NCI-H524 (cell line): ENCODE measurements at regions not wholly inside any gene's neighbourhood (a gene's known extent, or its start where the extent isn't known, plus 50 kb on each side); places are given as distances from the start of the nearest gene placed in this dataset.

Experiments
- DNase-seq, 2 experiments: peaks; one replicate each; lab custom pipeline; 2025; lab: John Stamatoyannopoulos, UW

- DNase-seq: no peak
These were observed 98.0 kb upstream of the CXCR4 start for GRCh38 chr2:136215908-136216472.

DNA sequence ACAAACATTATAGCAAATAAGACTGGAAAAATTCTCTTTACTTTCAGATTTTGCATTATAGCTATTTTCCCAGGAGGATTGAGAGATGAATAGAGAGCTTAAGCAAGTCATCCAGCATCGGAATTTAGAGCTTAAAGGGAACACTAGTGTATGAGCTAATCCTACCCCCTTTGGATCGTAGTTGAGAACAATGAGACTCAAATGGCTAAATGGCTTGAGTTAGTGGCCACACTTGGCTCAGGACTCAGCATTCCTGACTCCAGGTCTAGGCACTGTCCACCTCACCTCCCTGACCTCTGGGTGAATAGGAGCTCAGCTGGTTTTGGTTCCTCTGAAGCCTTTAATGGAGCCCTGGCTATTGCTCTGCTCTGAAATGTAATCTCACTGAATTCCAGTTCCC is 97.5 kb upstream of the CXCR4 start:
- DNase-seq: no peak

DNA sequence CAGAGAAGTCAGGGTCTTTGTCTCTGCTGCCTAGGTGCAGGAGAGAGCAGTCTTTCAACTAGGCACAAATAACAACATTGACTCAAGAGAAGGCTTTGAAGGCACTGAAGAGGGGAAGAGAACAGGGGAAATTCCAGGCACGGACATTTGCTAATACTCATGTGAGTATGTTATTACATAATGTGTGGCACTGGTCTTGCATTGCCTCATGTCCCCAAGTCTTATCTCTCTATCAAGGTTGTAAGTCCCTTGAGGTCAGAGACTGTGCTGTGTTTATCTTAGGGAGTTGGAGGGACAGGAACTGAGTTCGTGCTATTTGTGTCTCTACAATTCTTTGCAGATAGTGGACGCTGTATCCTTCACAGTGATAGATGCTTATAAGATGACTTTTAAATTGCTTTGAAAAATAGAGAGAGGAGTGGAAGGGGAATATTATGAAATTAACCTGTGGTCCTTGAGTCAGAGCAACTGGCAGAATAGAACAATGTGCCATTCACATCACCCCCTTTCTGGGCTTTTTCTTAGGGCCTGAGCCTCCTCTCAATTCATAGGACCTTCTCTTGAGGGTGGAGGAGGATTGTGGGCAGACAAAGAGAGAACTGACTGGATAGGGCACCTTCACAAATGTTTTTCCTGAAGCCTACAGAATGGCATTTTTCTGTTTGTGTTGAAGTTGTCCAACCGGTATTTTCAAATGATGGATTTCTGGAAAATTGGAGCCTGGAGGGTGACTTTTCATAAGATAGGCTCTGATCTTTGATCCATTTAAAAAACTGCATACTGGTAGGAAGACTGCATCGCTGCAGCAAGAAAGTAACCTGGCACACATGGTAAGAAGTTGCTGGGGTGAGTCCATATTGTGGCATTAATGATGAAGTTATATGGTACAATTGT is 96.6 kb upstream of the CXCR4 start:
- no peak for DNase-seq

- DNase-seq: no peak
These were observed 95.9 kb upstream of the CXCR4 start for GRCh38 chr2:136213836-136214235.

DNA sequence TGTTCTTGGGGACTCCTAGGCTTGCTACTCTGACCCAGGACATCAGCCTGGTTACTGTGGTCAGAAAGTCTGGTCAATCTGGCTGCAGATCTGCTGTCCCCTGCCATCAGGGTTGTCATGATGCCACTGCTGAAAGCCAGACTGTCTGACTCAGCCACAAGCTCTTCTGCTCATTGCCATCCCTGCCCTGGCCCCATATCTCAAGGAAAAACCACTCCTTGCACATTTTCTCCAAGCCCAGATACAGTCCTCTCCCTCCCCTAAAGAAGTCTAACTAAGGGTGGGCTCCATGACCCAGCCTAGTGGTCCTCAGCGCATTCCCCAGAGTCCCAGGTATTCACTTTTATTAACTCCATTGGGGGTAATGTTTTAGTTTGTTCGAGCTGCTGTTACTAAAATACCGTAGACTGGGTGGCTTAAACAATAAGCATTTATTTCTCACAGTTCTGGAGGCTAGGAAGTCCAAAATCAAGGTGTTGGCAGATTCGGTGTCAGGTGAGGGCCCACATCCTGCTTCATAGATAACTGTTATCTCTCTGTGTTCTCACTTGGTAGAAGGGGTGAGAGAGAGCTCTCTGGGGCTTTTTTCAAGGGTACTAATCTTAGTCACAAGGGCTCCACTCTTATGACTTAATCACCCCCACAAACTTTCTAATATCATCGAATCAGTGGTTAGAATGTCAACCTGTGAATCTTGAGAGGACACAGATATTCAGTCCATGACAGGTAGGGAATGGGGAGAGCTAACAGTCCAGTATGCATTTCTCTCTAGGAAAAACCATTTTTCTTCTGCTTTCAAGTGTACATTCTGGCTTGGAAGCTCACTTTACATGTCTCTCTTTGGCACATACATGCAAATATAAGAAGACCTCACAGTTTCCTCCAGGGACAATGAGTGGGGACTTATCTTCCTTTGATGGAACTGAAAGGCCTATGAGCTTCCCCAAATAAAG is 94.8 kb upstream of the CXCR4 start:
- DNase-seq: no peak

DNA sequence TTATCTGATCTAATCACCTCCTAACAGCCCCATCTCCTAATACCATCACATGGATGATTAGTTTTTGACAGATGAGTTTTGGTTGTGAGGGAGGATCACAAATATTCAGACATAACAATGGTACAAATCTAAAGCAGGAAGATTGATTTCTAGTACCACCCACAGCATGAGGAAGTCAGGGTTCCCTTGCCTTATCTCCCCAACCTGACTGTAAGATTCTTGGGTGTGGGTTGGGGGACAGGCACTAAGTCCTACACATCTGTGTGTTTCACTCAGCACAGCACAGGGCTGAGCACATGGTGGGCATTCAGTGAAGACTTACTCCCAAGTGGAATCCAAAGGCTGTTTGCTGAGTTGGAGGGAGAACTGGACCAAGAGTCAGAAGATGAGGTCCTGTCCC is 93.8 kb upstream of the CXCR4 start:
- DNase-seq: no peak

- DNase-seq: no peak
These were observed 92.9 kb upstream of the CXCR4 start for GRCh38 chr2:136210822-136211221.

GRCh38 chr2:136210455-136210805 is 92.5 kb upstream of the CXCR4 start:
- no peak for DNase-seq

DNA sequence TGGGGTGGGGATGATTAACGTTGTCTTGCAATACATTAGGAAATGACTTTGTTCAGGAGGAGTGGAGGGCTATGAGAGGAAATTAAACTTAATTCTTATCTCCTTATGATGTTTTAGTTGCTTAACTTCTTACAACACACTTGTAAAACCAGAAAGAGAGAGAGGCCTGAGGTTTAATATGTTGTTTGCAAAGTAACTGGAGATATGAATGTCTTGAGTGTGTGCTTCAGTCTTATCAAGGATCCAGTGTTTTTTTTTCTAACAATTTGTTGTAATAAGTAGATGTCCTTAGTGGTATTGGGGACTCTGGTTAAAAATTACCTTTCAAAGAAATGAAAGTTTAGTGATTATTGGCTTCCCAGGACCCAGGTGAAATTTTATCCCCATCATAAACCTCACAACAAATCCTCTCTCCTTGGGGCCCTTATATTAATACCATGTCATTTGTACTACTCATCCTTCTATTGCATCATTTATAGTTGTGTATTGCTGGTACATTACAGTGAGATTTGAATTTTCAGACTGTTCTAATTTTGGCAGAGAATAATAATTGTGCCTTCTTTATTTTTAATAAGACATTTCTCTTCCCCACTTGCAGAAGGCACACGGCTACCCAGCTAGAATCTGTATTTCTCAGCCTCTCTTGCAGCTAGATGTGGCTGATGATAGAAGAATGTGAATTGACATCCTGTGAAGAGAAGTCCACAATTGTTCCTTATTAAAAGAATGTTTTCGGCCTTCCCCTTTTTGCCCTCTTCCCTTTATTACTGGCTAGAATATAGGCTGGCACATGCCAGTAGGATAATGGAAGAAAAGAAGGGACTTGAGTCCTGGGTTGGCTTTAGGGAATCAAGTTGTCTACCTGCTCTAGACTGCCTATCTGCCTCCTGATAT is 91.9 kb upstream of the CXCR4 start:
- DNase-seq: no peak

DNA sequence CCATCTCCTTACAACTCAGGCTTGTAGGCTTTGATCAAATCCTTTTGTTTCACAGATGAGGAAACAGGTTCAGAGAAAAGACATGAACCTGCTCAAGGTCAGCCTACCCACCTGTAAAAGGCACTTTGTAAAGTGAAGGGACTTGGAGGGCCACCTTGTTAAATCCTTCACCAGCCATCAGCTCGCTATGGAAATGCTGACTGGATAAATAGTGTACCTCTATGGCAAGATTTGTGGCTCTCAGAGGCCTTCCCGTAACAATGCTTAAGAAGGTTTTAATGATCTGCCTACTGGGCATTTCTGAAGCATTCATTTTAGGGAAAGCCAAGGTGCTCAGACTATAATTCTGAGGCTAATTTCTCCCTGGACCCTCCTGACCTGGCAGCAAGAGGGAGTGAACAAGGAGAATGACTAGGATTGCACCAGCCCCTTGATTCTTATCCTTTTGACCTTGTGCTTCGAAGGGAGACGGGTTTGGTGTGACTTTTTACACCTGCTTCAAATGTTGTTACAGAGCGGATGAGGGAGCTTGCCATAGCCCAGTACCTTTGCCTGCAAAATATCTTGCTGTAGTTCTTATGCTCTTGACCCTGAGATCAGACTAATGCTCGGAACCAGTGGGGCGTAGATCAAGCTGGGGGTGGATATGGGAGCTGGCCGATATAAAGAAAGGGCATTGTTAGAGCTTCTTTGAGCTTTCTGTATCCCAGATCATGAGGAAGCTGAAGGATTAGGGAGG is 90.9 kb upstream of the CXCR4 start:
- no peak for DNase-seq

DNA sequence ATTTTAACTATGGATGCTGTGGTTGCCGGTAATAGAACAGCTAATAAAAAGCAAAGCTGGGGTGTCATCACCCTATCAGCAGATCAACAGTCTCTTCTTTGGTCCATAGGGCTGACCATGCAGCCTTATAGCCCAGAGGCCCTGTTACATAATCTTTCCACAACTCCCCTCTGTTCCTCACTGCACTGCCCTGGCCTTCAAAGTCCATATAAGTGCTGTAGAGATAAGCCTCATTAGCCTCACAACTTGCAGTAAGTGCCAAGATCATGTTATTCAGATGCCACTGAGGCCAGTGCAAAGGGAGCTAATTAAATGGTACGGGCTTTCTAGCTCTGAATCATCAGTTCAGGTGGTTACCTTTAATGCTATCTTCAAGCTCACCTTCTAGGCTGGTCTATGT is 89.7 kb upstream of the CXCR4 start:
- no peak for DNase-seq

DNA sequence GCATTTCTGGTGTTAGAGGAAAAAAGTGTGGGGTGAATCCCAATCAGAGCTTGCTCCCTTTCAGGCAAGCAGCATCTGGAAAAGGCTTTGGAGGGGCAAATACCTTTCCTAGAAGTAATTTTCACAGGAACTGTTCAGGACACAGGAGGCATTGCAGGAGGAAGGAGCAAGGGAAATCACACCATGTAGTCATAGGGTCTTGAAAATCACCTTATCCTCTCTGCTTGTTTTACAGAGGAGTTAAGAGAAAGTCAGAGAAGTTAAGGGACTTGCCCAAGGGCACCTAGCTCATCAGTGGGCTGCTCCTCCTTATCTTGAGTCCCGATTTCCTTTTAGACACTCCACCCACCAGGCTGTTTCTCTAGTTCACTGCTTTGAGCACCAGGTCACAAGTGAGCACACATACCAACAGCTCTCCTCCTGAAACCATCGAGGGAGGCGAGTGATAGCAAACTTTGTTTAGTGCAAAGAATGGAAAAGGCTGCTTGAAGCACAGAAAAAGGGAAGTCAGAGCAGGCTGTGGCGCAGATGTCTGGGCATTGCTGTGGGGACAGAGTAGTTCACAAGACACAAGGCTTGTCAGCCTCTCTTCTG is 89.2 kb upstream of the CXCR4 start:
- DNase-seq: no peak

DNA sequence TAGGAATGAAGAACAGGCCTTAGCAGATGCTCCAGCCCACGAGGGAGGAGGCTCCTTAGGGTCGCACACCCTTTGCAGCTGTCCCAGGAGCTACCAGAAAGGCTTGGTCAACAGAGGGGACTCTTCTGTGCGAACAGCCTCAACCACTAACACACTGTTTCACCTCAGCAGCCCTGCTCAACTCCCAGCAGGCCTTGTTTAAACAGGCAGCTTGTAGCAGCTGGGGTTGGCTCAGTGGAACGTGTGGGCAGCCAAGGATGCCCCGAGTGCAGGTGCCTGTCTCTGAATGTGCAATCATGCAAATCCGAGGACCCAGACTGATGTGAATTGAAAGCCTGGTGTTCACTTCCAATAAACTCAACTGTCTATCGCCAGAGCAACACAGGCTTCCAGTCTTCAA is 88.7 kb upstream of the CXCR4 start:
- peak in 1 of 2 experiments; percentile 16 for DNase-seq

DNA sequence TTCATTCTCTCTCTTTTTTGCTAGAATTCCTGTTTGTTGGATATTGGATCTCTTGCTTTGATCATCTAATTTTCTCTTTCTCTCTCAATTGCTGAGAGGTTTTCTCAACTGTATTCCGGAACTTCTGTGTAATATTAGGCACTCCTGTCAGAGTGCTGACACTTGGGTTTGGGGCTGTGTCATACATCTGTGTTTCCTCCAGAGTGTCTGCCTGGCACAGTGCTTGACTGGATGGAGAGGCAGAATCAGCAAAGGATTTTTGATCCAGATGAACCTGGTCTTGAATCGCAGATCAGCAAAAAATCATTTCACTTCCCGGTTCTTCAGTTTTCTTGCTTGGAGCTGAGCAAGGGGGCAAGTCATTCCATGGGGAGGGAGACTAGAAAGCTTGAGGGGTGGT is 87.7 kb upstream of the CXCR4 start:
- DNase-seq: no peak

GRCh38 chr2:136204971-136205370 is 87.0 kb upstream of the CXCR4 start:
- DNase-seq: no peak

DNA sequence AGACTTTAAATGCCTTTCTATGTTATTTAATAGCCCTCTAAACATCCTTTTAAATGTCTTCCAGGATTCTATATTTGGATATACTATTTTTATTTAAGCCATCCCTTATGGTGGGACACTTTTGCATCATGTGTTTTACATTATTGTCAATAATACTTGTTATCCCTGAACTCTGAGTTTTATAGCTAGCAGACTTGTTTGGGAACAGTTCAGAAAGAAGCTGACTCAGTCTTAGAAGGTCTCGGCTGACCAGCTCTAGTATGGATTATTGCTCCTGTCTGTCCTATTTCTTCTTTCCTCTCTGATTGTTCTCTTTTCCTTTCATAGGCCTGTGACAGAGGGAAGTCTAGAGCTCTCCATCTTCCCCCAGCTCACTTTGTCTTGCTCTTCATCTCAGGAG is 77.3 kb upstream of the CXCR4 start:
- DNase-seq: no peak

GRCh38 chr2:136191041-136191440 is 73.1 kb upstream of the CXCR4 start:
- no peak for DNase-seq

GRCh38 chr2:136189221-136189782 is 71.4 kb upstream of the CXCR4 start:
- DNase-seq: no peak

- DNase-seq: no peak
These were observed 70.1 kb upstream of the CXCR4 start for GRCh38 chr2:136188086-136188485.
